Ovary (tissue), 7 donors: ENCODE measurements at regions not wholly inside any gene's neighbourhood (a gene's known extent, or its start where the extent isn't known, plus 50 kb on each side); places are given as distances from the start of the nearest gene placed in this dataset.
A peak's percentile ranks its signal among the peaks of the same experiment; 100 is the strongest.

Experiments
- DNase-seq, 5 donors: peaks; one replicate each; pipeline ENCODE4 v3.0.0-alpha.2; 2019 to 2020
- H3K27ac ChIP-seq, 2 donors: fragments of 200-600 bp; one replicate each; pipeline versions ENCODE4 v1.5.1 to v1.8.0; 2019 to 2022
- H3K27me3 ChIP-seq: fragments of 200-600 bp; one replicate; pipeline ENCODE4 v1.8.0; 2022
- H3K36me3 ChIP-seq: fragments of 200-600 bp; sonication (generic); one replicate; pipeline ENCODE4 v1.5.1; 2019
- H3K4me1 ChIP-seq: one replicate; pipeline ENCODE4 v1.8.1; 2013; ENCODE audit warnings: mild to moderate bottlenecking, moderate library complexity; ENCODE audit not compliant: insufficient read depth
- H3K4me3 ChIP-seq: fragments of 200-600 bp; sonication (generic); one replicate; pipeline ENCODE4 v1.5.1; 2017
- H3K9me3 ChIP-seq, 2 donors: fragments of 200-600 bp in 1 of 2; sonication (generic) in 1 of 2; one replicate each; pipeline versions ENCODE4 v1.5.1 to v1.8.1; 2013 to 2019; ENCODE audit warnings: mild to moderate bottlenecking in 1 of 2, moderate library complexity in 1 of 2
- CTCF ChIP-seq, 3 donors: fragments of 450-650 bp in 2 of 3; fragments of 200-600 bp in 1 of 3; IDR thresholded peaks; one replicate each; pipeline versions ENCODE4 v1.5.1 to v1.8.0; 2016 to 2022; ENCODE audit warnings: antibody characterized with exemption in 3 of 3, mild to moderate bottlenecking in 1 of 3
- EP300 ChIP-seq: sonication (generic); formaldehyde crosslinking; IDR thresholded peaks from one replicate; pipeline ENCODE4 v1.6.1; 2017; ENCODE audit warnings: antibody characterized with exemption
- POLR2A ChIP-seq: fragments of 450-650 bp; IDR thresholded peaks from one replicate; pipeline ENCODE4 v1.6.1; 2017; ENCODE audit warnings: antibody characterized with exemption, mild to moderate bottlenecking, moderate library complexity
- WGBS, 3 donors: extraction: QIAGEN DNeasy Blood & Tissue Kit in 1 of 3; methylation state at CpG; one replicate each; pipeline versions ENCODE4 v1.1.5 to v1.1.7; 2013 to 2017; 5-methylcytosine and 5-hydroxymethylcytosine counted together
- intact Hi-C, 4 donors: fragments of 100-400 bp; cut with DNase I; formaldehyde crosslinking; loops; one replicate each; pipeline versions ENCODE4 v1.11.0 to v1.15.1; 2022 to 2023
- donor health status: DM: no; HTN: no; CAD: no; lungs with moderate emphysema.
- donor health status: DM: no; HTN: no; CAD: no.
- donor health status: Bipolar disorder and iron deficiency.
- donor health status: DM: no; HTN: no; CAD: no.
- donor health status: DM: yes; HTN: yes; CAD: no.

GRCh38 chr15:94001255-94001801, 230.0 kb upstream of the MCTP2 start:
- TF ChIP-seq CTCF (IDR thresholded peaks at IDR 0.05), result no peak
- TF ChIP-seq EP300, result no peak
- no peak for TF ChIP-seq POLR2A
- intact Hi-C loops, result no loop called here
- Histone ChIP-seq H3K4me1 (peaks cover 2% of the 10 kb centered on the region), H3K9me3 (no peaks in the 10 kb centered on the region), H3K4me3 (no peak overlapping the region), H3K36me3 (no peaks in the 10 kb centered on the region), H3K27me3 (no peaks in the 10 kb centered on the region), H3K27ac (no peak overlapping the region)
- no peak for DNase-seq
- WGBS, 3 donors, result 32 to 41% (median 37%) methylated on average over 3 of the region's 3 CpGs

- Histone ChIP-seq H3K9me3 (no peaks in the 10 kb centered on the region), H3K27ac (no peak overlapping the region), H3K4me1 (peaks cover 2% of the 10 kb centered on the region), H3K27me3 (no peaks in the 10 kb centered on the region), H3K4me3 (no peak overlapping the region), H3K36me3 (no peaks in the 10 kb centered on the region)
- WGBS, 3 donors, result 78 to 80% (median 79%) methylated on average over 5 of the region's 5 CpGs
- intact Hi-C loops, result no loop called here
- TF ChIP-seq POLR2A (no peak), CTCF (IDR thresholded peaks at IDR 0.05) (no peak)
- no peak for DNase-seq
These were observed 230.8 kb upstream of the MCTP2 start for GRCh38 chr15:94000606-94001005.

GRCh38 chr15:93997071-93997658, 234.2 kb upstream of the MCTP2 start:
- H3K4me1 ChIP-seq, result no peaks in the 10 kb centered on the region
- H3K27me3 ChIP-seq, result no peaks in the 10 kb centered on the region
- no peaks in the 10 kb centered on the region for H3K36me3 ChIP-seq
- H3K4me3 ChIP-seq, result no peak overlapping the region
- TF ChIP-seq EP300 (no peak), CTCF (IDR thresholded peaks at IDR 0.05) (peak in 2 of 3 donors; percentile 36 to 63), POLR2A (no peak)
- DNase-seq, result no peak
- no peak overlapping the region for H3K27ac ChIP-seq
- 62 to 66% (median 65%) methylated on average over 6 of the region's 6 CpGs for WGBS, 3 donors
- no peaks in the 10 kb centered on the region for H3K9me3 ChIP-seq
- intact Hi-C loops, result loop anchor here in 1 of 4 donors (5.0 kb wide), 1 partner anchor 120 kb away; no protein-coding TSS in a partner anchor

GRCh38 chr15:93989440-93989998, 241.8 kb upstream of the MCTP2 start:
- no peak for DNase-seq
- TF ChIP-seq CTCF (IDR thresholded peaks at IDR 0.05) (no peak), POLR2A (no peak), EP300 (no peak)
- H3K27ac ChIP-seq, result no peak overlapping the region
- no peaks in the 10 kb centered on the region for H3K27me3 ChIP-seq
- no peaks in the 10 kb centered on the region for H3K4me1 ChIP-seq
- no peak overlapping the region for H3K4me3 ChIP-seq
- H3K36me3 ChIP-seq, result no peaks in the 10 kb centered on the region
- 74 to 84% (median 77%) methylated on average over 4 of the region's 4 CpGs for WGBS, 3 donors
- no peaks in the 10 kb centered on the region for H3K9me3 ChIP-seq
- intact Hi-C loops, result loop anchor here in 2 of 4 donors (10.0 kb wide), 1 partner anchor 955 kb away; no protein-coding TSS in a partner anchor
